AG10803 (cell line): ENCODE measurements at regions not wholly inside any gene's neighbourhood (a gene's known extent, or its start where the extent isn't known, plus 50 kb on each side); places are given as distances from the start of the nearest gene placed in this dataset.

Experiments used
- DNase-seq: peaks from one replicate; pipeline ENCODE4 v3.0.0; 2010; ENCODE audit warnings: low read depth
- H3K4me3 ChIP-seq: 2 replicates; pipeline ENCODE4 v1.5.1; 2011; ENCODE audit warnings: mild to moderate bottlenecking, low read length, control low read depth
- TF ChIP-seq, protein P1 (sequence below): conservative IDR thresholded peaks from 2 replicates; pipeline ENCODE4 v1.5.1; 2011; ENCODE audit warnings: mild to moderate bottlenecking, low read length, control low read depth, inconsistent platforms

- DNase-seq: no peak
- TF ChIP-seq, protein P1, sequence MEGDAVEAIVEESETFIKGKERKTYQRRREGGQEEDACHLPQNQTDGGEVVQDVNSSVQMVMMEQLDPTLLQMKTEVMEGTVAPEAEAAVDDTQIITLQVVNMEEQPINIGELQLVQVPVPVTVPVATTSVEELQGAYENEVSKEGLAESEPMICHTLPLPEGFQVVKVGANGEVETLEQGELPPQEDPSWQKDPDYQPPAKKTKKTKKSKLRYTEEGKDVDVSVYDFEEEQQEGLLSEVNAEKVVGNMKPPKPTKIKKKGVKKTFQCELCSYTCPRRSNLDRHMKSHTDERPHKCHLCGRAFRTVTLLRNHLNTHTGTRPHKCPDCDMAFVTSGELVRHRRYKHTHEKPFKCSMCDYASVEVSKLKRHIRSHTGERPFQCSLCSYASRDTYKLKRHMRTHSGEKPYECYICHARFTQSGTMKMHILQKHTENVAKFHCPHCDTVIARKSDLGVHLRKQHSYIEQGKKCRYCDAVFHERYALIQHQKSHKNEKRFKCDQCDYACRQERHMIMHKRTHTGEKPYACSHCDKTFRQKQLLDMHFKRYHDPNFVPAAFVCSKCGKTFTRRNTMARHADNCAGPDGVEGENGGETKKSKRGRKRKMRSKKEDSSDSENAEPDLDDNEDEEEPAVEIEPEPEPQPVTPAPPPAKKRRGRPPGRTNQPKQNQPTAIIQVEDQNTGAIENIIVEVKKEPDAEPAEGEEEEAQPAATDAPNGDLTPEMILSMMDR: no peak
- H3K4me3 ChIP-seq: no peak overlapping the region
Observed at GRCh38 chr3:117556646-117557407, 847.2 kb downstream of the TUSC7 start.

DNA sequence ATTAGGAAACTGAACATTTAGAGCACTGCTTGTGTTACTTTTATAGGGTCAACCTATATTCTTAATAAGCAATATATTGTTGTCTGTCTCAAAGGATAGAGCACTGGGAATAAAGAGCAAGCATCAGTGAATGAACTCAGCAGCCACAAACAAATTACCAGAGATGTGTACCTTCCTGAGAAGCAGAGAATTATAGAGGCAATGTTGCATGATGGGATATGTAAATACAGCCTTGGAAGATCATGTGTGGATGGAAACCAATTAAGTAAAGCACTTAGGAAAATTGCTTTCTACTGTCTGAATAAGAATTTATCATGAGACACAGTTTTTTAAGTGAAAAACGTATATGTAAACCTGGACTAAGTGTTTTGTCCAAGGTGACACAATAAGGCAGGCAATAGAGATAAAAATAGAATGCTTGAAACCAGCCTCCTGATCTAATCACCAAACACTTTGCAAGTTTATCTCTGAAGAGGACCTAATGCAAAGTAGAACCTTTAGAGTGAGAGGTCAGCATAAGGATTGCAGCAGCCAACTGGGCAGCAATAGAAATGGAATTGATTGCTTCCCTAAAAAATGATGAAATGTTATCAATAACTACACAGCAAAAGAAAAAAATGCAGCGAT is 848.0 kb downstream of the TUSC7 start:
- no peak for DNase-seq
- TF ChIP-seq, protein P1: no peak
- no peak overlapping the region for H3K4me3 ChIP-seq

- no peak overlapping the region for H3K4me3 ChIP-seq
- no peak for DNase-seq
- TF ChIP-seq, protein P1: no peak
Observed at GRCh38 chr3:117558681-117559080, 849.1 kb downstream of the TUSC7 start.

- H3K4me3 ChIP-seq: no peak overlapping the region
- no peak for DNase-seq
- TF ChIP-seq, protein P1: no peak
Observed at GRCh38 chr3:117562000-117562399, 852.4 kb downstream of the TUSC7 start.

DNA sequence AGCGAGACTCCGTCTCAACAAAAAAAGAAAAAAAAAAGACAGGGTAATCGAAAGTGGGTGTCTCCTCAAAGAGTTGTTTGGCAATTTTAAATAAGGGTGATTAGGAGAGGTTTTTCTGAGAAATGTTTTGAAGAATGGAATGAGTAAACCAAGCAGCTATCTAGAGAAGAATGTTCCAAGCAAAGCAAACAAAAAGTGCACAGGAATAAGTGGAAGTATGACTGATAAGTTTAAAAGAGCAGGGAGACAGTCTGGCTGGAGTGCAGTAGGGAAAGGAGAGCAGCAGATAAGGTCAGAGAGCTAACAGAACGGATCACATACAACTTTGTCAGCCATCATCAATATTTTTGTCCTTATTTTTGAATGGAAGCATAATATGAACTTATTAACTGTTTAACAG is 853.5 kb downstream of the TUSC7 start:
- TF ChIP-seq, protein P1: no peak
- DNase-seq: no peak
- H3K4me3 ChIP-seq: no peak overlapping the region

DNA sequence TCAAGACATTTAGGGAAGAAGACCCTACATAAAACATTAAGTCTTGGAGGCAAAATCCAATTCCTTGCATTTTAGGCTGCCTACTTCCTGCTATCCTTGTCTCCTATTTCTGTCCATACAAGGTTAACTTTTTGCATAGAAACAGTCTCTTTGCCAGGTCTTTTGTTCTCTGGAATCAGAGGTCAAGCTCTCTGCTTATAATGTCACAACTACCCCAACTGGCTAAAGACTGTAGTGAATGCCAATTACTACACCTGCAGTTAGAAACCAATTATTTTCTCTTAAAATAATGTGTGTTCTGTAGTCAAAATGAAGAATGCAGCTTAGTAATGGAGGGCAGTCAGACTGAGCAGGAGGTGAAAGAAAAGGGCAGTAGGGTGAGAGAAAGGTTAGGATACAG is 856.2 kb downstream of the TUSC7 start:
- no peak overlapping the region for H3K4me3 ChIP-seq
- TF ChIP-seq, protein P1: no peak
- no peak for DNase-seq

- H3K4me3 ChIP-seq: no peak overlapping the region
- TF ChIP-seq, protein P1: no peak
- no peak for DNase-seq
Observed at GRCh38 chr3:117566926-117567325, 857.3 kb downstream of the TUSC7 start.
